K562 (cell line): ENCODE measurements at regions not wholly inside any gene's neighbourhood (a gene's known extent, or its start where the extent isn't known, plus 50 kb on each side); places are given as distances from the start of the nearest gene placed in this dataset.

Experiments used
- ATAC-seq: fragments of 200-7000 bp; cut with Tn5 transposase; 3 replicates; pipeline ENCODE4 v1.9.1; 2020; ENCODE audit warnings: moderate library complexity
- BruUV-seq: library from RNA; stranded (reverse); fragments of 400-500 nt; replicated peaks from 2 replicates; lab custom pipeline; 2021; lab: Mats Ljungman, UMichigan
- CTCF ChIA-PET: fragments of 300-600 bp; formaldehyde crosslinking; extraction: SDS; loops from one replicate; lab custom pipeline; 2021; ENCODE audit warnings: low intra/inter-chr PET ratio; lab: Yijun Ruan, JAX
- POLR2A ChIA-PET: fragments of 300-600, 350-650 bp; sonication (Branson Sonifier 250); formaldehyde crosslinking; extraction: SDS; loops from one replicate; lab custom pipeline; 2021; ENCODE audit warnings: antibody characterized with exemption, inconsistent platforms; lab: Yijun Ruan, JAX
- DNase-seq, 4 experiments: peaks; one replicate each; pipeline versions ENCODE4 v3.0.0 to v3.0.0-alpha.2; 2011 to 2018; ENCODE audit warnings: low spot score in 3 of 4, mixed read lengths in 3 of 4; ENCODE audit errors: extremely low read depth in 1 of 4
- FAIRE-seq: peaks from 2 replicates; lab custom pipeline; 2011; peaks lifted over from hg19 to GRCh38; lab: Jason Lieb, UNC
- H2AFZ ChIP-seq: 2 replicates; pipeline ENCODE4 v1.6.0; 2011; ENCODE audit warnings: low read depth, low read length, control low read depth, inconsistent platforms
- H3K27ac ChIP-seq: fragments of 200-600 bp; 3 replicates; pipeline ENCODE4 v1.8.0; 2011; ENCODE audit warnings: low read depth, mild to moderate bottlenecking, control low read depth, inconsistent platforms, low read length, moderate library complexity, mixed read lengths; ENCODE audit errors: extremely low read depth
- H3K27me3 ChIP-seq, 2 experiments: fragments of 300-600 bp in 1 of 2; 2 replicates in 1 of 2; 3 replicates in 1 of 2; pipeline versions ENCODE4 v1.6.0 to v1.8.0; 2011; ENCODE audit warnings: inconsistent platforms in 2 of 2, low read length in 2 of 2, mild to moderate bottlenecking in 1 of 2, mixed read lengths in 1 of 2, moderate library complexity in 1 of 2; ENCODE audit not compliant: control insufficient read depth in 2 of 2, insufficient read depth in 2 of 2
- H3K36me3 ChIP-seq: fragments of 300-600 bp; 3 replicates; pipeline ENCODE4 v1.8.0; 2011; ENCODE audit warnings: mild to moderate bottlenecking, low read length, inconsistent platforms; ENCODE audit not compliant: control insufficient read depth, insufficient read depth
- H3K4me1 ChIP-seq, 2 experiments: fragments of 200-600 bp in 1 of 2; replicated peaks in 1 of 2; 2 replicates in 1 of 2; 3 replicates in 1 of 2; pipeline versions ENCODE4 v1.5.1 to v1.8.0; 2011; ENCODE audit warnings: inconsistent platforms in 2 of 2, low read length in 2 of 2, mild to moderate bottlenecking in 1 of 2, mixed read lengths in 1 of 2, moderate library complexity in 1 of 2; ENCODE audit not compliant: control insufficient read depth in 2 of 2, insufficient read depth in 2 of 2
- H3K4me2 ChIP-seq: 2 replicates; pipeline ENCODE4 v1.6.1; 2011; ENCODE audit warnings: low read length, control low read depth, inconsistent platforms, mixed read lengths; ENCODE audit not compliant: insufficient read depth
- H3K4me3 ChIP-seq: fragments of 200-600 bp; sonication (generic), shearing (Covaris generic); 2 replicates; pipeline ENCODE4 v1.5.1; 2016; ENCODE audit warnings: control low read depth, inconsistent platforms
- H3K79me2 ChIP-seq: fragments of 200-600 bp; 3 replicates; pipeline ENCODE4 v1.8.0; 2011; ENCODE audit warnings: low read length, inconsistent platforms; ENCODE audit not compliant: control insufficient read depth, insufficient read depth
- H3K9ac ChIP-seq, 2 experiments: 2 replicates each; pipeline versions ENCODE4 v1.6.0 to v1.6.1; 2011; ENCODE audit warnings: low read depth in 2 of 2, low read length in 2 of 2, control low read depth in 1 of 2, inconsistent platforms in 1 of 2, mild to moderate bottlenecking in 1 of 2, mixed read lengths in 1 of 2; ENCODE audit not compliant: insufficient read depth in 1 of 2
- H3K9me1 ChIP-seq: one replicate; pipeline ENCODE4 v1.6.0; 2011; ENCODE audit warnings: inconsistent platforms, mild to moderate bottlenecking, low read length, moderate library complexity; ENCODE audit not compliant: control insufficient read depth, insufficient read depth
- H3K9me3 ChIP-seq: replicated peaks from 2 replicates; pipeline ENCODE4 v1.5.1; 2011; ENCODE audit warnings: low read depth, low read length, inconsistent platforms; ENCODE audit not compliant: control insufficient read depth, insufficient read depth
- H4K20me1 ChIP-seq: replicated peaks from 2 replicates; pipeline ENCODE4 v1.6.1; 2011; ENCODE audit warnings: low read length, inconsistent platforms, mixed read lengths; ENCODE audit not compliant: control insufficient read depth, insufficient read depth
- DMBX1 ChIP-seq: fragments of 250-450 bp; sonication (Bioruptor Pico); IDR thresholded peaks from 2 replicates; pipeline ENCODE4 v1.8.0; 2022; ENCODE audit warnings: inconsistent platforms, mild to moderate bottlenecking, moderate library complexity, borderline replicate concordance
- FOS ChIP-seq: IDR thresholded peaks from 3 replicates; pipeline ENCODE4 v1.6.1; 2011; ENCODE audit not compliant: insufficient read length; ENCODE audit errors: extremely low read depth
- TOE1 ChIP-seq, 2 experiments: fragments of 450-650 bp in 1 of 2; sonication (generic) in 1 of 2; formaldehyde crosslinking in 1 of 2; IDR thresholded peaks; 2 replicates each; pipeline versions ENCODE4 v1.7.1 to v1.8.0; 2016 to 2022; ENCODE audit warnings: borderline replicate concordance in 2 of 2, mild to moderate bottlenecking in 2 of 2, antibody characterized with exemption in 1 of 2, inconsistent platforms in 1 of 2, low read depth in 1 of 2, missing genetic modification reagents in 1 of 2, moderate library complexity in 1 of 2
- TSC22D4 ChIP-seq: fragments of 450-650 bp; IDR thresholded peaks from 2 replicates; pipeline ENCODE4 v1.6.1; 2016; ENCODE audit warnings: missing genetic modification characterization, missing biosample characterization, control low read depth
- ZNF311 ChIP-seq: fragments of 250-450 bp; sonication (Bioruptor Pico); IDR thresholded peaks from 2 replicates; pipeline ENCODE4 v1.4.0; 2020; ENCODE audit warnings: mild to moderate bottlenecking, moderate library complexity
- ZNF583 ChIP-seq: fragments of 250-450 bp; sonication (Bioruptor Pico); IDR thresholded peaks from 2 replicates; pipeline ENCODE4 v1.4.0; 2020
- WGBS: fragments of 100-300 bp; shearing (Covaris generic); methylation state at CpG from one replicate; pipeline ENCODE4 v1.1.6; 2016; ENCODE audit warnings: low coverage, mixed read lengths; ENCODE audit not compliant: insufficient coverage; ENCODE audit errors: missing lambda C conversion rate; 5-methylcytosine and 5-hydroxymethylcytosine counted together
- in situ Hi-C: fragments of 300-500 bp; cut with MboI; formaldehyde crosslinking; loops from 4 replicates; pipeline ENCODE4 v1.15.0; 2018; ENCODE audit warnings: inconsistent platforms, mixed read lengths
- intact Hi-C: fragments of 100-400 bp; cut with micrococcal nuclease; formaldehyde crosslinking; loops from 2 replicates; pipeline ENCODE4 v1.14.2; 2022
- TF ChIP-seq, protein P1 (sequence below): fragments of 450-650 bp; IDR thresholded peaks from 2 replicates; pipeline ENCODE4 v1.6.1; 2018; ENCODE audit not compliant: partially characterized antibody

DNA sequence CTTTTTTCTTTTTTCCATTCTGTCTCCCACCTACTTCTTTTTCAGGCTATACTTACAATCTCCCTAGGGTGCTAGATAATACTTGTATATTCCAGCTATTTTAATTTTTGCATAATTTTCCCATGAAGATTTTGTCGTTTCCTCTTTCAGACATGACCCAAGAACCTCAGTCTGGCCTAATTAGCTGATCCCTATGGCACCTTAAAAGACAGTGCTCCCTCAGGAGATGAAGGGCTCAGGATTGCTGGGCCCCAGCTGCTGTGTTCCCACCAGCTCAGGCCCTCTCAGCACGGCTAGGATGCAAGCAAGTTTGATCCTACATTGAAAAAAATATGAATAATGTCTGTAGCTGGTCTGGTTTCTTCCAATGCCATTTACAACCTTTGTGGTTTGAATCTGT is 55.0 kb upstream of the RGS5 start:
- Histone ChIP-seq H3K9me3 (no peaks in the 10 kb centered on the region), H3K4me1 (no peaks in the 10 kb centered on the region), H3K27me3 (no peaks in the 10 kb centered on the region), H2AFZ (no peak overlapping the region)
- DNase-seq (no peak), FAIRE-seq (no peak)
- CTCF ChIA-PET, result no interaction called here
- WGBS, result 3% methylated on average over 2 of the region's 2 CpGs
- TF ChIP-seq, protein P1, sequence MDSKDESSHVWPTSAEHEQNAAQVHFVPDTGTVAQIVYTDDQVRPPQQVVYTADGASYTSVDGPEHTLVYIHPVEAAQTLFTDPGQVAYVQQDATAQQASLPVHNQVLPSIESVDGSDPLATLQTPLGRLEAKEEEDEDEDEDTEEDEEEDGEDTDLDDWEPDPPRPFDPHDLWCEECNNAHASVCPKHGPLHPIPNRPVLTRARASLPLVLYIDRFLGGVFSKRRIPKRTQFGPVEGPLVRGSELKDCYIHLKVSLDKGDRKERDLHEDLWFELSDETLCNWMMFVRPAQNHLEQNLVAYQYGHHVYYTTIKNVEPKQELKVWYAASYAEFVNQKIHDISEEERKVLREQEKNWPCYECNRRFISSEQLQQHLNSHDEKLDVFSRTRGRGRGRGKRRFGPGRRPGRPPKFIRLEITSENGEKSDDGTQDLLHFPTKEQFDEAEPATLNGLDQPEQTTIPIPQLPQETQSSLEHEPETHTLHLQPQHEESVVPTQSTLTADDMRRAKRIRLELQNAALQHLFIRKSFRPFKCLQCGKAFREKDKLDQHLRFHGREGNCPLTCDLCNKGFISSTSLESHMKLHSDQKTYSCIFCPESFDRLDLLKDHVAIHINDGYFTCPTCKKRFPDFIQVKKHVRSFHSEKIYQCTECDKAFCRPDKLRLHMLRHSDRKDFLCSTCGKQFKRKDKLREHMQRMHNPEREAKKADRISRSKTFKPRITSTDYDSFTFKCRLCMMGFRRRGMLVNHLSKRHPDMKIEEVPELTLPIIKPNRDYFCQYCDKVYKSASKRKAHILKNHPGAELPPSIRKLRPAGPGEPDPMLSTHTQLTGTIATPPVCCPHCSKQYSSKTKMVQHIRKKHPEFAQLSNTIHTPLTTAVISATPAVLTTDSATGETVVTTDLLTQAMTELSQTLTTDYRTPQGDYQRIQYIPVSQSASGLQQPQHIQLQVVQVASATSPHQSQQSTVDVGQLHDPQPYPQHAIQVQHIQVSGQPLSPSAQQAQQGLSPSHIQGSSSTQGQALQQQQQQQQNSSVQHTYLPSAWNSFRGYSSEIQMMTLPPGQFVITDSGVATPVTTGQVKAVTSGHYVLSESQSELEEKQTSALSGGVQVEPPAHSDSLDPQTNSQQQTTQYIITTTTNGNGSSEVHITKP, result no peak
- no peak for TF ChIP-seq FOS
- no peak for TF ChIP-seq DMBX1
- no peak for TF ChIP-seq ZNF311 (CRISPR knock-in tag)
- no peak for TF ChIP-seq TOE1 (IDR thresholded peaks at IDR 0.05; ENCODE audit: borderline replicate concordance)
- no peak for TF ChIP-seq TOE1 (CRISPR knock-in tag; IDR thresholded peaks at IDR 0.05; ENCODE audit: borderline replicate concordance, low read depth)
- TF ChIP-seq TSC22D4 (tag), result no peak
- no peak for TF ChIP-seq ZNF583 (CRISPR knock-in tag)
- TF ChIP-seq, all 486 proteins: peak for 0
- BruUV-seq, result no TSS peak
- H3K4me3 ChIP-seq, result no peak overlapping the region
- H4K20me1 ChIP-seq, result no peaks in the 10 kb centered on the region
- intact Hi-C loops (no loop called here), in situ Hi-C loops (no loop called here)
- H3K27ac ChIP-seq, result no peak overlapping the region
- no peak overlapping the region for H3K4me2 ChIP-seq
- no peak for ATAC-seq
- H3K9me1 ChIP-seq, result no peaks in the 10 kb centered on the region
- no peaks in the 10 kb centered on the region for H3K36me3 ChIP-seq
- H3K79me2 ChIP-seq, result no peaks in the 10 kb centered on the region
- H3K9ac ChIP-seq, result no peak overlapping the region
- POLR2A ChIA-PET, result interaction anchor here (0.9 kb wide), 1 partner anchor 18 kb away, joined by 3 read pairs; no protein-coding TSS in a partner anchor
